D721Med (cell line): ENCODE measurements at regions not wholly inside any gene's neighbourhood (a gene's known extent, or its start where the extent isn't known, plus 50 kb on each side); places are given as distances from the start of the nearest gene placed in this dataset.

ENCODE experiments used
- DNase-seq: peaks from one replicate; pipeline ENCODE4 v3.0.0; 2011; ENCODE audit warnings: low spot score; ENCODE audit not compliant: insufficient read length
- FAIRE-seq: peaks from 2 replicates; lab custom pipeline; 2011; peaks lifted over from hg19 to GRCh38; lab: Jason Lieb, UNC
- TF ChIP-seq, protein P1 (sequence below): IDR thresholded peaks from 2 replicates; pipeline ENCODE4 v1.5.1; 2012; ENCODE audit warnings: mild to moderate bottlenecking, control low read depth; ENCODE audit not compliant: insufficient read depth; ENCODE audit errors: missing control alignments

DNA sequence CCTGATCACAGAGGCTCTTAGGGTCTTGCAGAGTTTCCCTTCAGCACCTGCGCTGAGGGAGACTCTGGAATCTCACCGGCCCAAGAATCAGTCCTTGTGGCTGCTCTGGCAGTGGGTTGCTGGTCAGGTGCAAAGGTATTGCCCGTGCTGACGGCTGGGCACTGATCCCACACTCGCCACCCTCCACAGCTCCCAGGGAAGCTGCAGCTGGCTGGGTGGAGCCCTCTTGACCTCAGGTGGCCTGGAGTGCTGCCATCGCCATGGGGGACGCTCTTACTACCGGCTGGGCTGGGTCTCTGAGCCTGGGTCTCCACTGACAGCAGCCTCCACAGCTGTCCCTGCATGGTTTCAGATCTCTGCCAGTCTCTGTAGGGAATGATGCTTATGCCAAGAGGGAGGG lies 52.6 kb upstream of the EPHB3 start:
- TF ChIP-seq, protein P1, sequence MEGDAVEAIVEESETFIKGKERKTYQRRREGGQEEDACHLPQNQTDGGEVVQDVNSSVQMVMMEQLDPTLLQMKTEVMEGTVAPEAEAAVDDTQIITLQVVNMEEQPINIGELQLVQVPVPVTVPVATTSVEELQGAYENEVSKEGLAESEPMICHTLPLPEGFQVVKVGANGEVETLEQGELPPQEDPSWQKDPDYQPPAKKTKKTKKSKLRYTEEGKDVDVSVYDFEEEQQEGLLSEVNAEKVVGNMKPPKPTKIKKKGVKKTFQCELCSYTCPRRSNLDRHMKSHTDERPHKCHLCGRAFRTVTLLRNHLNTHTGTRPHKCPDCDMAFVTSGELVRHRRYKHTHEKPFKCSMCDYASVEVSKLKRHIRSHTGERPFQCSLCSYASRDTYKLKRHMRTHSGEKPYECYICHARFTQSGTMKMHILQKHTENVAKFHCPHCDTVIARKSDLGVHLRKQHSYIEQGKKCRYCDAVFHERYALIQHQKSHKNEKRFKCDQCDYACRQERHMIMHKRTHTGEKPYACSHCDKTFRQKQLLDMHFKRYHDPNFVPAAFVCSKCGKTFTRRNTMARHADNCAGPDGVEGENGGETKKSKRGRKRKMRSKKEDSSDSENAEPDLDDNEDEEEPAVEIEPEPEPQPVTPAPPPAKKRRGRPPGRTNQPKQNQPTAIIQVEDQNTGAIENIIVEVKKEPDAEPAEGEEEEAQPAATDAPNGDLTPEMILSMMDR: no peak
- no peak for FAIRE-seq

DNA sequence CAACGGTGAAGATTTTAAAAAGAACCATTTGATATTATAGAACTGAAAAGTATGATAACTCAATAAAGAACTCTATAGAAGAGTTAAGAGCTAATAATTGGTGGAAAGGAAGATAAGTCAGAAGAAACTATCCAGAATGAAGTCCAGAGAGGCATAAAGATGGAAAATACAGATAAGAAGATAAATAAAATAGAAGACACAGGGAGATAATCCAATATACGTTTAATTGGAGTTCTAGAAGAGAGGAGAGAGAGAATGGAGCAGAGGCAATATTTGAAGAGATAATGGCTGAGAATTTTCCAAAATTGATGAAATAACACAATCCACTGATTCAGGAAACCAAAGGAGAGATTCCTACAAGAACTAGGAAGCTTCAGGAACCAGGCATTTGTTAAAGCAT lies 49.8 kb upstream of the EPHB3 start:
- TF ChIP-seq, protein P1: no peak
- FAIRE-seq (no peak), DNase-seq (no peak)

More for the DNA sequence above, 52.6 kb upstream of the EPHB3 start:
- no peak for DNase-seq
